Mesenchymal stem cell (in vitro differentiated cells and primary cell): ENCODE measurements at regions not wholly inside any gene's neighbourhood (a gene's known extent, or its start where the extent isn't known, plus 50 kb on each side); places are given as distances from the start of the nearest gene placed in this dataset.
A peak's percentile ranks its signal among the peaks of the same experiment; 100 is the strongest.

Experiments used
- DNase-seq: peaks from one replicate; pipeline ENCODE4 v3.0.0-alpha.2; 2013
- H2AFZ ChIP-seq: one replicate; pipeline ENCODE4 v1.6.1; 2013; ENCODE audit warnings: low read depth, mild to moderate bottlenecking, control low read depth, inconsistent platforms, low read length, moderate library complexity
- H2AK5ac ChIP-seq: 2 replicates; pipeline ENCODE4 v1.6.1; 2013; ENCODE audit warnings: low read length, moderate library complexity, mild to moderate bottlenecking, inconsistent platforms; ENCODE audit not compliant: severe bottlenecking
- H2BK120ac ChIP-seq: one replicate; pipeline ENCODE4 v1.6.1; 2013; ENCODE audit warnings: low read depth, mild to moderate bottlenecking, inconsistent platforms, low read length, moderate library complexity
- H2BK12ac ChIP-seq, 2 experiments: one replicate each; pipeline ENCODE4 v1.6.1; 2013; ENCODE audit warnings: inconsistent platforms in 2 of 2, low read length in 2 of 2, mild to moderate bottlenecking in 2 of 2, moderate library complexity in 2 of 2, control low read depth in 1 of 2
- H2BK15ac ChIP-seq: one replicate; pipeline ENCODE4 v1.6.1; 2013; ENCODE audit warnings: mild to moderate bottlenecking, low read depth, inconsistent platforms; ENCODE audit not compliant: poor library complexity, severe bottlenecking
- H2BK5ac ChIP-seq: 2 replicates; pipeline ENCODE4 v1.6.1; 2013; ENCODE audit warnings: low read depth, mild to moderate bottlenecking, low read length, control low read depth, inconsistent platforms; ENCODE audit not compliant: poor library complexity, severe bottlenecking
- H3K14ac ChIP-seq, 2 experiments: one replicate each; pipeline ENCODE4 v1.6.1; 2013; ENCODE audit warnings: inconsistent platforms in 2 of 2, low read length in 2 of 2, control low read depth in 1 of 2, mild to moderate bottlenecking in 1 of 2, moderate library complexity in 1 of 2
- H3K18ac ChIP-seq, 2 experiments: one replicate each; pipeline ENCODE4 v1.6.1; 2013; ENCODE audit warnings: inconsistent platforms in 2 of 2, low read length in 2 of 2, control low read depth in 1 of 2, low read depth in 1 of 2, mild to moderate bottlenecking in 1 of 2
- H3K23ac ChIP-seq, 2 experiments: one replicate each; pipeline ENCODE4 v1.6.1; 2013; ENCODE audit warnings: inconsistent platforms in 2 of 2, low read length in 2 of 2, mild to moderate bottlenecking in 2 of 2, moderate library complexity in 2 of 2, control low read depth in 1 of 2
- H3K27ac ChIP-seq: 2 replicates; pipeline ENCODE4 v1.5.1; 2013; ENCODE audit warnings: mild to moderate bottlenecking, moderate library complexity, low read length, control low read depth, inconsistent platforms; ENCODE audit not compliant: poor library complexity, severe bottlenecking
- H3K27me3 ChIP-seq, 2 experiments: 2 replicates each; pipeline versions ENCODE4 v1.6.1 to v1.7.0; 2013; ENCODE audit warnings: low read length in 2 of 2, mild to moderate bottlenecking in 2 of 2, moderate library complexity in 2 of 2, control low read depth in 1 of 2, inconsistent platforms in 1 of 2; ENCODE audit not compliant: control insufficient read depth in 1 of 2, insufficient read depth in 1 of 2
- H3K36me3 ChIP-seq, 2 experiments: 2 replicates each; pipeline versions ENCODE4 v1.6.1 to v1.7.0; 2013; ENCODE audit warnings: low read length in 2 of 2, control low read depth in 1 of 2, inconsistent platforms in 1 of 2, low read depth in 1 of 2, mild to moderate bottlenecking in 1 of 2; ENCODE audit not compliant: insufficient read depth in 2 of 2, control insufficient read depth in 1 of 2
- H3K4ac ChIP-seq, 2 experiments: one replicate each; pipeline ENCODE4 v1.6.1; 2013; ENCODE audit warnings: inconsistent platforms in 2 of 2, low read length in 2 of 2, mild to moderate bottlenecking in 2 of 2, moderate library complexity in 2 of 2, control low read depth in 1 of 2, low read depth in 1 of 2
- H3K4me1 ChIP-seq: 2 replicates; pipeline ENCODE4 v1.6.1; 2013; ENCODE audit warnings: low read depth, low read length, control low read depth; ENCODE audit not compliant: control insufficient read depth, insufficient read depth
- H3K4me2 ChIP-seq: 2 replicates; pipeline ENCODE4 v1.6.1; 2013; ENCODE audit warnings: low read length, mild to moderate bottlenecking, inconsistent platforms; ENCODE audit not compliant: poor library complexity, severe bottlenecking
- H3K4me3 ChIP-seq, 2 experiments: 2 replicates each; pipeline versions ENCODE4 v1.5.1 to v1.7.0; 2013; ENCODE audit warnings: low read length in 2 of 2, mild to moderate bottlenecking in 2 of 2, control low read depth in 1 of 2, low read depth in 1 of 2; ENCODE audit not compliant: insufficient read depth in 1 of 2
- H3K79me1 ChIP-seq: replicated peaks from 2 replicates; pipeline ENCODE4 v1.6.1; 2013; ENCODE audit warnings: mild to moderate bottlenecking, control low read depth, low read length, inconsistent platforms; ENCODE audit not compliant: poor library complexity, severe bottlenecking
- H3K9ac ChIP-seq: 2 replicates; pipeline ENCODE4 v1.7.0; 2013; ENCODE audit warnings: mild to moderate bottlenecking, low read length, moderate library complexity
- H3K9me3 ChIP-seq: 2 replicates; pipeline ENCODE4 v1.7.0; 2013; ENCODE audit warnings: mild to moderate bottlenecking, low read length; ENCODE audit not compliant: control insufficient read depth
- H4K8ac ChIP-seq: one replicate; pipeline ENCODE4 v1.6.1; 2013; ENCODE audit warnings: inconsistent platforms, mild to moderate bottlenecking, low read length, moderate library complexity
- H4K91ac ChIP-seq: one replicate; pipeline ENCODE4 v1.6.1; 2013; ENCODE audit warnings: mild to moderate bottlenecking, low read length, inconsistent platforms
- WGBS: methylation state at CpG from one replicate; pipeline ENCODE4 v1.1.7; 2013; ENCODE audit warnings: mixed read lengths; 5-methylcytosine and 5-hydroxymethylcytosine counted together

GRCh38 chr4:159422019-159422418 lies 319.1 kb downstream of the RAPGEF2 start:
- H3K36me3 ChIP-seq: no peaks in the 10 kb centered on the region

GRCh38 chr4:159422626-159423025 lies 319.7 kb downstream of the RAPGEF2 start:
- Histone ChIP-seq H2BK12ac (no peak overlapping the region), H2BK15ac (peak overlapping the region; percentile 23), H4K91ac (no peak overlapping the region), H3K79me1 (no peaks in the 10 kb centered on the region), H3K36me3 (no peaks in the 10 kb centered on the region), H3K27me3 (no peaks in the 10 kb centered on the region), H3K4ac (no peak overlapping the region), H3K4me2 (no peak overlapping the region), H4K8ac (no peak overlapping the region), H2BK5ac (no peak overlapping the region), H3K18ac (no peak overlapping the region), H3K23ac (no peak overlapping the region), H3K9ac (no peak overlapping the region), H3K4me1 (peaks cover 2% of the 10 kb centered on the region), H3K4me3 (no peak overlapping the region), H3K27ac (no peak overlapping the region), H2AK5ac (no peak overlapping the region), H2BK120ac (no peak overlapping the region), H3K9me3 (peaks cover 4% of the 10 kb centered on the region), H2AFZ (no peak overlapping the region), H3K14ac (no peak overlapping the region)
- 100% methylated on average over 1 of the region's 1 CpG for WGBS
- no peak for DNase-seq

More at GRCh38 chr4:159422019-159422418, 319.1 kb downstream of the RAPGEF2 start:
- Histone ChIP-seq H3K23ac (no peak overlapping the region), H2BK12ac (no peak overlapping the region), H3K18ac (no peak overlapping the region), H2BK15ac (no peak overlapping the region), H3K27ac (no peak overlapping the region), H3K14ac (no peak overlapping the region), H3K27me3 (no peaks in the 10 kb centered on the region), H3K9me3 (peaks cover 4% of the 10 kb centered on the region), H4K8ac (no peak overlapping the region), H3K79me1 (no peaks in the 10 kb centered on the region), H2AK5ac (no peak overlapping the region), H4K91ac (no peak overlapping the region), H3K9ac (no peak overlapping the region), H2BK5ac (no peak overlapping the region), H2BK120ac (no peak overlapping the region), H3K4me1 (peaks cover 2% of the 10 kb centered on the region), H2AFZ (no peak overlapping the region), H3K4me3 (no peak overlapping the region), H3K4ac (no peak overlapping the region), H3K4me2 (no peak overlapping the region)
- WGBS: 92% methylated on average over 8 of the region's 8 CpGs
- DNase-seq: no peak

GRCh38 chr4:159425737-159426305 lies 322.9 kb downstream of the RAPGEF2 start:
- Histone ChIP-seq H4K8ac (no peak overlapping the region), H2BK5ac (no peak overlapping the region), H2BK12ac (no peak overlapping the region), H3K27me3 (no peaks in the 10 kb centered on the region), H2AFZ (no peak overlapping the region), H3K4me1 (peaks cover under 1% of the 10 kb centered on the region), H3K4me2 (no peak overlapping the region), H3K9ac (no peak overlapping the region), H3K36me3 (no peaks in the 10 kb centered on the region), H2BK15ac (no peak overlapping the region), H3K27ac (no peak overlapping the region), H3K14ac (no peak overlapping the region), H3K23ac (no peak overlapping the region), H4K91ac (no peak overlapping the region), H2AK5ac (no peak overlapping the region), H3K18ac (no peak overlapping the region), H3K79me1 (no peaks in the 10 kb centered on the region), H3K4ac (no peak overlapping the region), H3K9me3 (peaks cover 4% of the 10 kb centered on the region), H2BK120ac (no peak overlapping the region), H3K4me3 (no peak overlapping the region)
- WGBS: 83% methylated on average over 2 of the region's 4 CpGs
- no peak for DNase-seq

GRCh38 chr4:159428293-159428692 lies 325.4 kb downstream of the RAPGEF2 start:
- Histone ChIP-seq H3K27me3 (no peaks in the 10 kb centered on the region), H3K27ac (no peak overlapping the region), H3K4ac (no peak overlapping the region), H3K9me3 (no peaks in the 10 kb centered on the region), H2BK5ac (no peak overlapping the region), H3K4me1 (no peaks in the 10 kb centered on the region), H3K23ac (no peak overlapping the region), H2BK15ac (no peak overlapping the region), H3K4me3 (no peak overlapping the region), H2BK12ac (no peak overlapping the region), H2AK5ac (no peak overlapping the region), H2BK120ac (no peak overlapping the region), H3K14ac (no peak overlapping the region), H3K4me2 (no peak overlapping the region), H2AFZ (no peak overlapping the region), H3K36me3 (no peaks in the 10 kb centered on the region), H3K18ac (no peak overlapping the region), H4K91ac (no peak overlapping the region), H3K9ac (no peak overlapping the region), H3K79me1 (no peaks in the 10 kb centered on the region), H4K8ac (no peak overlapping the region)
- WGBS: 100% methylated on average over 2 of the region's 5 CpGs
- no peak for DNase-seq
